KG1 (cell line): ENCODE measurements at regions not wholly inside any gene's neighbourhood (a gene's known extent, or its start where the extent isn't known, plus 50 kb on each side); places are given as distances from the start of the nearest gene placed in this dataset.

Experiments
- DNase-seq: peaks from one replicate; lab custom pipeline; 2025; lab: John Stamatoyannopoulos, UW

DNA sequence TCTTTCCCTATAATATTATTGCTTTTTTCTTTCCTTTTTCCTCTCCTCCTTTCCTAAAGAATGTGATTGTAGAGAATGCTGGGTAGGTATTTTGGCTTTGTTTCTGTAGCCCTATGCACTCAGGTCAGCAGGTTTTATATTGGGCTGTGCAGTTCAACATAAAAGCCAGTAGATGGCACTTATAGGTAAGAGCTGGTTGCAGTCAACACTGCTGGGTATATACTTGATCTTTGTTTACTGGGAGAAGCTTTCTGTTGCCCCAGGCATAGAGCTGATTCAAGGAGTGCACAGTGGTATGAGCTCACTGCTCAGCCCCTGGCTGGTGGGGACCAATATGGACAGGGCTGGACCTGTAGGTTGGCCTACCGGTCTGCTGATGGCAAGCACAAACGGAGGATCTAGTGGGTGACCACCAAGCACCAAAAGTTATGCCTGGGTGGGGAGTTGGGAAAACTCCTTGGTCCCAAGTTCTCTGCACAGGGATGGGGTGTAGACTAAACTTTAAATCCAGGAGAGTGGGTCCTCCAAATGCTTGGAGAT, 378.9 kb downstream of the PMP22 start:
- DNase-seq = no peak

DNA sequence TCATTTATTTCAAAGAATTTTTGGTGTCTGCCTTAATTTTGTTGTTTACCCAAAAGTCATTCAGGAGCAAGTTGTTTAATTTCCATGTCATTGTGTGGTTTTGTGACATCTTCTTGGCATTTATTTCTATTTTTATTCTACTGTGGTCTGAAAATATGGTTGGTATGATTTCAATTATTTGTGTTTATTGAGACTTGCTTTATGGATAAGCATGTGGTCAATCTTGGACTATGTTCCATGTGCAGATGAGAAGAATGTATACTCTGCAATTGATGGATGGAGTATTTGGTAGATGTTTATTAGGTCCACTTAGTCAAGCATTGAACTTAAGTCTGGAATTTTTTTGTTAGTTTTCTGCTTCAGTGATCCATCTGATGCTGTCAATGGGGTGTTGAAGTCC, 383.0 kb downstream of the PMP22 start:
- no peak for DNase-seq

DNA sequence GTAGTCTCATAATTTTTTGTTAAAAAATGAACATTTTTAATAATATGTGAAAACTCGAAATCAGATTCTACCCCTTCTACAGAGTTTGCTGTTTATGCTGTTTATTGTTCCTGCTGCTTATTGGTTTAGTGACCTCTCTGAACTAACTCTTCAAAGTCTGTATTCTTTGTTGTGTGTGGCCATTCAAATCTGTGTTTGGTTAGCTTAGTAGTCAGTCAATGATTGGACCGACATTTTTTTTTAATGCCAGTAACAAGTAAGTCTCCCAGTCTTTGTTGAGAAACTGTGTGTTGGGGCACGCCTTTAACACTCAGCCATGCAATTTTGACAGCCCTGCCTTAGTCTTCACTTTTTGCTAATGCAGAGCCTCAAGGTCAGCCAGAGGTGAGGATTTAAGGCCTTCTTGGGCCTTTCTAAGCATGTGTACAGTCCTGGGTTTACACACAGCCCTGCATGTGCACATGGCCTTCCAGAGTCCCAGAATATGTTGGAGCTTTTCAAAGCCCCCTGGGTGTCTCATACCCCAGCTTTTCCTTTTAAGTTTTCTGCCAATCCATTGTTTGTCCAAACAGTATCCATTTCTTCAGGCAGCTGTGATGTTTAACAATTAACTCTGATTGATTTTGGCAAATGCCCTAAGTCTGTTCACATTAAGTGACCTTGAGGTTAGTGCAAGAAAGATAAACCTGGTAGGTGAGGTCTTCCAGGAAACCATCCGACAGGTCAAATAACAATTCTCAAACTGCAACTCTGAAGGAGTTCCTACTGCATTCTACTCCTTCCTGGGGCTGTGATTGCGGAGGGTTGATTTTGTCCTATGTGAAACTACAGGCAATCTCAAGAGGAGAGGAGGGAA, 389.3 kb downstream of the PMP22 start:
- no peak for DNase-seq

DNA sequence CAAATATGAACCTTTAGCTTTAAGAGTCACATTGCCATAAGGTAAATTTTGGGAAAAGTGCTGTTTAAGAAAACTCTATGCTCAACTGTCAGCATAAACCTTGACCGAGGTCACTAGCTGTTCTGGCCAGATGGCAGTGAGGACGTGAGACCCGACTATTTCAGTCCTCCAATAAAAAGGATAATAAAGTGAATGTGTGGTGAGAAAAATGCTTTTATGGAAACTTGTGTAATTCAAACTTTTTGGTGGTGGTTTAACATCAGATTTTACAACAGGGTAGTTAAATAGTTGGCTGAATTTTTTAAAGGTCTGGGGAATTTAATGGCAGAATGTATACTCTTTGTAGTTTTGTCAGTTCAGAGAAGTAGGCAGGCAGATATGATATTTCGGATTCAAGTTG, 391.1 kb downstream of the PMP22 start:
- no peak for DNase-seq

DNA sequence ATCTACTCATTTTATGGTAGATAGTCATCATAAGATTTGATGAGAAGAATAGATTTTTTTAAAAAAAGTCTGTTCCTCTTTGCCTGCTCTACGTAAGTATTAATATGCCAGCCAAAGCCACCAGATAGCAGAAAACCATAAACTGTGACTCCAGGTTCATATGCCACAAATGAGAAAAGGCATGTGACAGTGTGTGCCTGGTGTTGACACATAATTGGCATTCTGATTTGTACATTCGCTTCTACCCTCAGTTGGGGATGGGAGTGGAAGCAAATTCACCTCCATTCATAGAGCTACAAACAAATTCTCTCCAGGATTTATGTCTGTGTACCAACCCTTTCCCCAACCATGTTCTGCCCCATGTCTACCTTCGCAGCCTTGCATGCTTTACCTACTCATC, 391.6 kb downstream of the PMP22 start:
- no peak for DNase-seq

DNA sequence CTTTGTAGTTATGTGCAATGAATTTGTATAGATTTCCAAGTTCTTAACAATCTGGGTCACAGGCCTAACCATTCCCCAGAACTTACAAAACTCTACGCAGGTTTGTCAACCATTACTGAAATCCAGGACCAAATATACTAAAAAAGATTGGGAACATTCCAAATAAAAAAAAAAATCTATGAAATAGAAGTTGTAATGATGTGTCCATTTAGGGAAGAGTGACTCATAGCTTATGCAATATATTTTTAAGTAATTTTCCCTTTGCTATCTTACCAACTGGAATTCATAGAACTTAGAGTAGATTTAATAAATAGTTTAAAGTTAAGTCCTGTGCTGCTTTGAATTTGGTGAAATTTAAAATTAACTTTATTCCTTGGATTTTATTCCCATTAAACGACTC, 393.2 kb downstream of the PMP22 start:
- no peak for DNase-seq

DNA sequence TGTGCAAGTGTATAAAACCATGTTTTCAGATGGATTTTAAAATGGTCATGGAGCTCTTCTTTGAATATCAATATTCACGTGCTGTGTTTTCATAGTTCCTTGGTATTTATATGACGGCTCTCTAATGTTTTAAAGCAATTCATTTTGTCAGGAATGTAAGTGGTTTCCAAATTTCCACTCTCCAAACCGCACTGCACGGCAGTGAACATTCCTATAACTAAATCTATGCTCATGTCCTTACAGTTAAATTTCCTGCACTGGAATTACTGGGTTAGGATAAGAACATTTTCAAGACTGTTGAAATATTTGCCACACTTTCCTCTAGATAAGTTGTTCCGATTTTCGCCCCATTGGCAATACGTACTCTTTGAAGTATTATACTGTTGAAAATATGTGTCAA, 398.9 kb downstream of the PMP22 start:
- no peak for DNase-seq

DNA sequence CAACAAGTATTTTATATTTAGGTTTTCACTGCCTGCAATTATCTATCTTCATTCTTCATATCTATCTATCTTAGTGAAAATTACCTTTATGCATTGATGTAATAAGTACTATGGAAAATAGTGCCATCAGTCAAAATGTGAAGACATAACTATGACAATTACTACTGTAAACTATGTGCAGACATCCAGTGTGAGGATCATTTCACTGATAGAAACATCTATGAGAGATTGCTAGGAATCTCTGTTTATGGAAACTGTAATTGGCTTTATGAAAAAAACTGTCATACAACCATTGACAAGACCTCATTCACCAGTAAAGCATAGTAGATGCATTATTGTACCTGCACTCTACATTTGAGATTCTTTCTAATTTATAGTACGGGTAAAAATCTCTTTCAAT, 401.0 kb downstream of the PMP22 start:
- DNase-seq = no peak

DNA sequence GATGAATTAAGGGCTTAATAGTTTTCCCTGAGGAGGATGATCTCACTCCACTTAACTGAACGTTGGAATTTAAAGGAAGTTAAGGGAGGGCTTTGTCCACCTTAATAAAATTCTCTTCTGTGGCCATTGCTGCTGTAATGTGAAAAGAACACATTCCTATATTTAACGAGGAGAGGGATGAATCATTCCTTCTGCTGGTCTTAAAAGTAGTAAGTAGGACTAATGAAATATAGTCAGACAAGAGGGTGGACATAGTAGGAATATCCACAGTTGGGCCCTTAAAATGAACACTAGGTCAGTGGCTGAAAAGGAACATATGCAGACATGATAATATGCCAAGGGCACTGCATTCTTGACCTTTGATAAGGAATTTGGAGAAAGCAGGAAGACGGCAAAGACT, 405.6 kb downstream of the PMP22 start:
- no peak for DNase-seq

DNA sequence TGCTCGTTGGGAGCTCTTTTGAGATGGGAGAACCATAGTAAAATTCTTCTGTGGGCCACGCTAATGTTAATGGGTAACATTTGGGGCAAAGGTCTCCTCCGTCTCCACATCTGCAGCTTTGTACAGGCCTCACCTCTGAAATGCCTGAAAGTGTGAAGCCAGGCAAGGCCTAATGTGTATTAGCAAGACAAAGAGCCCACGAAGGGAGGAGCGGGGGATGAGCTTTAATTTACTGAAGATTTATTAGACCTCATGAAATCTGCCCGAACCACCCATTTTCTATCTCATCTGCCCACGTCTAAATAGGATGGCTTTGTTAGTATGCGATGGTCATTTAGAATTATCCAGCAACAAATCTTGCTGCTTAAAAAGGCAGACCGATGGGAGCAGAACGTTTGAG, 408.9 kb downstream of the PMP22 start:
- no peak for DNase-seq

DNA sequence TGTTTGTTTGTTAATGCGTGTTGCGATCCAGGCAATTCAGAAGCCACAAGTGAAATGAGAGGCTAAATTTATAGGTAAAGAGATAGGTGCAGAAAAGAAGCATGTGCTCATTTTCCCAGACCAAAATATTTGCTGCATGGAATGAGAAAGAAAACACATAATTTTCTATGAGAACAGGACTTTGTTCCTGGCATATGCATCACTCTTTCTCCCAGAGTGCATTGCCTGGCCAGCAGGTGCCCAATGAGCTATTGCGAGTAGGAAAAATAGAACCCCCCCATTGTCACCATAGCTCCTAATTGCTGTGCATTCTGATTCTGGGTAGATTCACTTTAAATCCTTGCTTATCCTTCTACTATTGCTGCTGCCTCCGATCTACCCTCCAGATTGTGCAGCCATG, 410.4 kb downstream of the PMP22 start:
- DNase-seq = no peak

DNA sequence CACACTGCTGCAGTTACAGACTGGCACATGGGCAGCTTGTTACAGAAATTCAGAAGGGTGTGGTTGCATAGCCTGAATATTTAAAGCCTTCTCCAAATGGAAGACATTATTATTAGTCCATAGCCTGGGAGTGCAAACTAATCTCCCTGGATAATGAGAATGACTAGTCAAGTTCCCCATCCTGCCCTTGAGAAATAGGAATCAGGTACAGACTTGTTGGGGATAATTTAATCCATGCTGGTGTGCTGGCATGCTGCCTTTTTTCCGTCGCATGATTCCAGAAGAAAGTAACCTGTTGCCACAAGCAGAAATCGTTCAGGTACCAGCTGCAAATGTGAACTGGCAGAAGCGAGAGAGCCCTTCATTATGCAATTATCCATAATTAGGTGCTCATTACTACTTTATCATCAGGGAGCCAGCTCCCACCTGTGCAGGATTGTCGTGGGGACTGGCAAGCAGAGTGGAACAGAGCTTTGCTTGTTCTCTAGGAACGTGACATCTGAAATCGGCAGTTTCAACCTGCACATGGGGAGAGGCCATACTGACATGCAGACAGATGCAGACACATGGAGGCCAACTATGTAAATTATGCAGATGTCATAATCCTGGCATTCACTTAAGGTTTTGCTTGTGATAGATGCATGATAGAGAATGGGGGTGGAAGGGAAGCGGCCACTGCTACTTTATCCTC, 419.4 kb downstream of the PMP22 start:
- DNase-seq = no peak

DNA sequence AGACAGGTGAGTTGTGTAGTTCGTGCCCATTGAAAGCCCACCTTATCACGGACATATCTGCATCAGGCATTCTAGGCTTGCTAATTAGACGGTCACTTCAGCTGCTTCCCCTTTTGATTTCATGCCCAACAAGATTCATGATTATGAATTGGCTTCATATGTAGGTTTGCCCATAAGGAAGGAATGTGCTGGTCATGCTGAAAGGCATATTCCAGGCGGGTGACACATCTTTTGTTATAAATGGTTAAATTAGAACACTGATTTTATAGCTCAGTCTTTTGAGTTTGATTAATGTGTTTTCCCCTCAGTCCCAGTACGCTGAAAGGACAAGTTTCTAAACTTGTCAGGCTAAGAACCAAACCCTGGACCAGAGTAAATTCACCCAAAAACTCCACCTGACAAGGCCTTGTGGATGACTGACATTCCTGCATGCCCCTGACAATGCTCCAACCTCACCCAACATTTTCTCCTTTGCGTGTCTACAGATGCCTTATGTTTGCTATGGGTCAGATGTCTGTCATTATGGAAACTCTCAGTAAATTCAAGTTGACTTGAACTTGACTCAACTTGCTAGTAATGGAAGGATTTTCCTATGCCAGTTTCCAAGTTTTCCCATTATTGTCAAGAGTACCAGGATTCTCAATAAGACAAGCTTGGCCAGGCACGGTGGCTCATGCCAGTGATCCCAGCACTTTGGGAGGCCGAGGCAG, 421.9 kb downstream of the PMP22 start:
- DNase-seq = no peak

DNA sequence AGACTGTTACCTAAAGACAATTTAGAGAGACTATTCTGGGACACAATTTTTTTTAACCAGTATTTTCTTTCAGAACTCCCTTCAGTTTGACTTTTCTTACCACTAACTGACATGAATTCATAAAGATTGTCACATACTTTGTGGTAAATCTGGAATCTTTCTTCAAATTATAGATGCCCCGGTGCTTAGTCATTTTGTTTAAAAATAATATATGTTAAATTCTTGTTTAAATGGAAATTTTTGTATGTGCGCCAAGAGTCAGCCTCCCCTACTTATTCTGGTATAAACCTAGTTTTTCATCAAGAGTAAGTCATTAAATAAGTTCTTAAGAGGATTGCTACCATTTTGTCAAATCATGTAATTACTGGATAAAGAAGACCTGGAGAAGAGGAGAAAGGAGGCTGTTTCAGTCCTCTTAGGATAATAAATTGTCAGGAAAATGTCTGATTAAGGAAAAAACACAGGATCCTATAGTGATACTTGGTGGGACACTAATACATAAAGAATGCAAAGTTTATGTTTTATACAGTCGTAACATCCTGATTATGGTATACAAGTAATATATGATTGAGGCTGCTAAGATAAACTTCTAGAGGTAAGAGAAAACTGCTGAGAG, 424.4 kb downstream of the PMP22 start:
- no peak for DNase-seq

DNA sequence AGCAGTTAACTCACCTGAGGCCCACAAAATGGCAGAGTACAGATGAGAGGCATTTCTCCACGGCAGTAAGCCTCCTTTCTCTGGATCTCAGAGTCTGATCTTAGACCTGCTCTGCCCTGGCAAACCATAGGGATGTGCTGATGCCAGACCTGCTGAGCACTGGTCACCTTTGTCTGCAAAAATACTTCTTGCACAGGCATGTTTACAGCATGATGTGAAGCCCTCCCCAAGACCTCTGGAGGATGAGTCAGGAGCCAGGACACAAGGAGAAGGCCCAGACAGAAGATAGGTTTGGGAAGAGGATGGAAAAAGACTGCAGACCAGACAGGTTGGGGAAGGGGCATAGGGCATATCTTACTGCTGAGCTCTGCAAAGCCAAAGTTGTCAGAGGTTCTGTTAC, 426.6 kb downstream of the PMP22 start:
- no peak for DNase-seq

DNA sequence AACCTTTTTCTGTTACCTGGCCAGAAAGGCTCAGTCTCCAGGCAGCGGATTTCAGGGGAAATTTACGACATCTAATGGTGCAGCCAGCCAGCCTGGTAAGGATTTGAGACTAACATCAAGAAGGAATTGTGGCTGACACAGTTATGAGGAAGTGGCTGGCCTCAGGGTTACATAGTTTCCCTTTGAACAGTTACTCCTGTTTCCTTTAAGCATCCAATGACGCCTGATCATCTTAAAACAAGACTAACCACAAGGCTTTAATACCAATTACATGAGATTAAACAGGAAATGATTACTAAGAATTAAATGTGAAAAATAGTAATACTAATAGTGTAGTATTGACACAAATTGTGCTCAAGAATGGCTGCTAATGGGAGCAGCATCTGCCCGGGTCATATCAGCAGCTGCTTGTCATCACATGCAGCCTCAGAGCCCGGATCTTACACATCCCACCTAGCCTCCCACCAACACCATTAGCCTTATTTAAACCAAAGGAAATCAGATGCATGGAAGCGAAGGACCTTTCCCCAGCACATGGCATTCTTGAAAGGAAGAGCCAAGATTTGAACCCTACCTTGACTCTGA, 431.8 kb downstream of the PMP22 start:
- DNase-seq = no peak

DNA sequence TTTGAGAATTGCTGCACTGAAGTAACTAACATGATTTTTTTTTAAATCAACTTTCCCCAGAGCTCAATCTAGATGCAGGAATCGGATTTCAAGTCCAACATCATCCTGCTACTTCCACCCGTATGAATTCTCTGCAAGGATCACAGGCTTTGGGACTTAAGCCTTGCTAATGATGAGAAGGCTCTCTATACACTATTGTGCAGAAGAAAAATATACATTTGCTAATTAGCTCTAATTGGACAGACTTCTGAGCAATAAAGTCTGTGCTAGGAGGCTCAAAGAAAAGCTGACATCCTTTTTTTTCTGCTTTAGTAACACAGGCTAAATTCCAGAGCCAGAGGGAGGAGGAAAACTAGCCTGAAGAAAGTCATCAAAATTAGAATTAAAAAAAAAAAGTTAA, 433.6 kb downstream of the PMP22 start:
- no peak for DNase-seq

DNA sequence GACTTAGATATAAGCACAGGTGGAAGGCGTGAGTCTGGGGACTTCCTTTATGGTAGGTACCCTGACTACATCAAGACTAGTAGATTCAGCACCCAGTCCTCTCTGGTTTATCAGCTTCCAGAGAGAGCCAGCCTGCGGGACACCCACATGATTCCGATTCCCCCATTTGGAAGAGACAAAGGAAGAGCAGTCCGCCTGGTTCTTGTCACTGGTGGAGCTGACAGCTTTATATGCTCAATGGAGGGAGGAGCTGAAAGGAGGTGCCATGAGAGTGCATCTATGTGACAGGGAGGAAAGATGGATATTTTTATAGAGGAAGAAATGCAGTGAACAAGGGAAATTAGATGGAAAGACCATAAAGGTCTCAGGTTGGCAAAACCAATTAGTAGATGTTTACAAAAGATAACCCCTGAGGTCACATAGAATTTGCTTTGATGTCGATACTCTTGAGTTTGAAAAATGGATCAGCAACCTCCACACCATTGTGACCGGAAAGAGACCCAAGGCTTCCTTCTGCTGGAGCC, 437.7 kb downstream of the PMP22 start:
- no peak for DNase-seq

DNA sequence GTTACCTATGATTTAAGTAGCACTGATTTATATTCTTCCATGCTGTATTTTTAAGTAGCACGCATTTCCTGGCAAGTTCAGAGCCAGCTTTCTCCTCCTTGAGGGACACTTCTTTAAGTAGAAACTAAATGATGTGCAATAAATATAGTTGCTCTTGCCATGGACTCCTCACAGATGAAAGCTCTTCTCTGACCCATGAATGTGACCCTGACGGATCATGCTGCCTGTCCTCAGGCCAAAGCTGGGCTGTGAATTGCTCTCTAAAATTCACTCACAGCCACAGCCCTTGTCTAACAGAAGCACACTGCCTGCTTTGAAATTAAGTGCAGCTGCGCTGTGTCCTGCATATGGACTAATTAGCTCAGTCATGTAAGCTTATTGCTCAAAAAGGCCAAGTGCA, 438.8 kb downstream of the PMP22 start:
- no peak for DNase-seq

DNA sequence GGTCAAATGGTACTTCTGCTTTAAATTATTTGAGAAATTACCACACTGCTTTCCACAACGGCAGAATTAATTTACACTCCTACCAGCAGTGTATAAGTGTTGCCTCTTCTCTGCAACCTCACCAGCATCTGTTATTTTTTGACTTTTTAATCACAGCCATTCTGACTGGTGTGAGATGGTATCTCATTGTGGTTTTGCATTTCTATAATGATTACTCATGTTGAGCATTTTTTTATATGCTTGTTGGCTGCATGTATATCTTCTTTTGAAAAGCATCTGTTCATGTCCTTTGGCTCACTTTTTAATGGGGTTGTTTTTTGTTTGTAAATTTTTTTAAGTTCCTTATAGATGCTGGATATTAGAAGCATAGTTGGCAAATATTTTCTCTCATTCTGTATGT, 446.7 kb downstream of the PMP22 start:
- no peak for DNase-seq

DNA sequence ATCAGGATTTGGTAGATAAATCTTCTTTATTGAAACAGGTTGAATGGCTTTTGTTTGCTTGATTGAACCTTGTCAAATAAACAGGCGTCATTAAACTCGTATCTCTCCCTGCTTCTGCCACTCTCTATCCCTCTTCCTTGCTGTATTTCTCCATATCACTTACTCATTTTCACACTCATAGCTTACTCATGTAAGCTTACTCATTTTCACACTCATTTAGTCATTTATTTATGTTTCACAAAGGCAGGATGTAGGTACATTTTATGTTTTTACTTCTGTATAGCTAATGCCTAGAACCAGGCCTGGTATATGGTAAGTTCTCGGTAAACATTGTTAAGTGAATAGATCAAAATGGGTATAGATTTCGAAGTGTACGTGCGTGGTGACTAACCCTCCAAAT, 450.0 kb downstream of the PMP22 start:
- DNase-seq = no peak
